DMS53 treated with DMSO at 0.1 percent for 48 hours (cell line): ENCODE measurements at regions not wholly inside any gene's neighbourhood (a gene's known extent, or its start where the extent isn't known, plus 50 kb on each side); places are given as distances from the start of the nearest gene placed in this dataset.
"Not testable (repeated sequence)": the region's sequence is repeated elsewhere in the genome, so short reads cannot be mapped to it uniquely, and the experiment has no call there.

Experiments
- DNase-seq: peaks from one replicate; lab custom pipeline; 2025; ENCODE audit not compliant: unreplicated experiment; lab: John Stamatoyannopoulos, UW

DNA sequence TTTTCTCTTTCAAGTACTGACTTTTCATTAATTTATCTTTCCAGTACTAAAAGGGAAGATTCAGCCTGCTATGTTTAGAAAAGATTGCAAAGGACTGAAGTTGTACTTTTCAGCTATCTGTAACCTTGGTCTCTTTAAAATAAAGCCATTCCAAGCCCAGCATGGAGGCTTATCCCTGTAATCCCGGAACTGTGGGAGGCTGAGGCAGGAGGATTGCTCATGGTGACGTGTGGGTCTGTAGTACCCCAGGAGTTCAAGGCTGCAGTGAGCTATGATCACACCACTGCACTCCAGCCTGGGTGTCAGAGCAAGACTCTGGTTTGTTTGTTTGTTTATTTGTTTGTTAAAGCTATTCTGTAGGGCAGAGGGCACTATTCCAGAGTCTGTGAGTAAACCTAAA, 50.6 kb upstream of the TMEM170B start:
- no peak for DNase-seq

DNA sequence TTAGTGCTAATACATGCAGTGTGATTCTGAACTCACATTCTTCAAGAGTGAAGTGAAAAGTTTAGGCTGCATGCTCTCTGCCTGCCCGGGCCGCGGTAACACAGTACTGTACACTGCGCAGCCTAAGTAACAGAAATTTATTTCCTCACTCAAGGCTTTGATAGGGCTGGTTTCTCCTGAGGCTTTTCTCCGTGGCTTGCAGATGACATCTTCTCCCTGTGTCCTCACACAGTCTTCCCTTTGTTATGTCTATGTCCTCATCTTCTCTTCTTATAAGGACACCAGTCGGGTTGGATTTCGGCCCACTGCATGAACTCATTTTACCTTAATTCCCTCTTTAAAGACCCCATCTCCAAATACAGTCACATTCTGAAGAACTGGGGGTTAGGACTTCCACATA, 51.1 kb upstream of the TMEM170B start:
- DNase-seq: no peak

DNA sequence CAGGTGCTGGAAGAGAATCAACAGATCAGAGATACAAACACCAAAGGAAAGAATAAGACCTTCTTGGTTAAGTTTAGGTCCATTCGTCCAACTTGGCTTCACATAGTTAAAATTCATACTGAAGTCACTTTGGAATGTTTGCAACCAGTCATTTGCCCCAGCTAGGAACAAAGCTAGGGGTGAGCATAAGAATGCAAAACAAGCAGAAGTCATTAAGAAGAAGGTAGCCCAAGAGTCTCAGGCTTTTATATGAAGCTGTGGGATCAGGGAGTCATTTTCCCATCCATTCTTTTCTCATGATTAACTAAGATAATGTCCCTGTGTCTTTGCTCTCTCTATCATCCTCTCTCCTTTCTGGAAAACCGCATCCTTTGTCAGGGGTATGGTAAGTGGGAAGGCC, 51.5 kb upstream of the TMEM170B start:
- DNase-seq: no peak

DNA sequence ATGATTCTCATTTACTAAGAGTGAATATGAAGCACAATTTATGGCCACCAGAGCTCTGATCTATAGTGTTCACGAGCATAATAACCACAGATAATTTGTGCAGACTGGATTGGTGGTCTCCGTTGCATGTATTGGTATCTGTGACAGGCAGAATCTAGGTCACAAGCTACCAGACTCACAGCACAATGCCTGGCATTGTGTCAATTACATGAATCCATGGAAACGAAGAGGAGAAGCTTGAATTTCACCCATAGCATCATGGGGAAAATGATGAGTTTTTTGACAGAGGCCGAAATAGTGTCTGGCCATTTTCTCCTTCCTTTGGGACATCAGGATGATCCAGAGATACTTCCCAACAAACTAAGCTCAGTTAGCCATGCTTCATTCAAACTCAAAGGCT, 52.3 kb upstream of the TMEM170B start:
- DNase-seq: no peak

DNA sequence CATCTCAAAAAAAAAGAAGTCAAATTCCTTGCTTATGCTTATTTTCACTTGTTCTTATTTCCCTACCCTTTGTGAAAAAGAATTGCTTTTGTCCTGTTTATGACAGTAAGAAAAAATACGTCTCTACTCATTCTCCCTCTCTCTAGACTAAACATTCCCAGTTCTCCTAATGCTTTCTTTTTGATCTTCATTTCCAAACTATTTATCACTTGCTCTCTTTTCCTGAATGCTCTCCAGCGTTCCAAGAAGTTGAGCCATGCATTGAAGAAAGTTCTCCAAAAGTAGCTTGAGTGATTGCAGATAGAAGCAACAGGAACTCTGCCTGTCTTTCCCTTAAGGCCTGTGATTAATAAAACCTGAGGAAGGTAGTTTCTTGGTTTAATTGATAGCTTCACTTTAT, 53.1 kb upstream of the TMEM170B start:
- DNase-seq: no peak

DNA sequence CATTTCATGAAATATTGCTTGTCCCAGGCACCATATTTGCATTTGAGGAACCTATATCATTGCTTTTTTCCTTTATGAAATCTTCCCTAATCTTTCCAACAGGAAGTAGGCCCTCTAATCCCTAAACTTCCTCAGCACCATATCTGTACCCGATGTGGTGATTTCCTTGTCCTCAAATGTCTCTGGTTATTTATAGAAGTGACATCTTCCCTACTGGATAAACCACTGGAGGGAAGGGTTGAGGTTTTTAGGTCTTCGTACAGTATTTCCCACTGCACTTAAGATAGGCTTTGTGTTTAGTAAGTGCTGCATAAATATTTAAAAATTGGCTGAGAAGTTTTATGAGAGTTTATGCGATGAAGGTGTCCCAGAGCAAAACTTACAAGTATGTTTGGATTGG, 54.9 kb upstream of the TMEM170B start:
- DNase-seq: no peak

DNA sequence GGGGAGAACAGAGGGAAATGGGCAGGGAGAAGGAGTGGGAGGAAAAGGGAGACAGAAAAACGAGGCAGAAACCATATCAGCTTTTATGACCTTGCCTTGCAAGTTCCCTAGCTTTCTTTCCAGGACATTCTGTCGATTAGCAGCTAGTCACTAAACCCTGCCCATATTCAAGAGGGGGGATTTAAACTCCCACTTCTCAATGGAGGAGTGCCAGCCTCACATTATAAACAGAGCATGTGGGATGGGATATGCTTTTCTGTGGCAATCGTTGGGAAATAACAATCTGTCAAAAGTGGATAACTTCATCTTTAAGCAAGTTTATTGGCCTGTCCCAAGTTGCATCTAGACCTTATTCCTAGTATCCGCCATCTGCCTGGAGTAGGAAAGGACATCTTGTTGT, 57.0 kb upstream of the TMEM170B start:
- no peak for DNase-seq

DNA sequence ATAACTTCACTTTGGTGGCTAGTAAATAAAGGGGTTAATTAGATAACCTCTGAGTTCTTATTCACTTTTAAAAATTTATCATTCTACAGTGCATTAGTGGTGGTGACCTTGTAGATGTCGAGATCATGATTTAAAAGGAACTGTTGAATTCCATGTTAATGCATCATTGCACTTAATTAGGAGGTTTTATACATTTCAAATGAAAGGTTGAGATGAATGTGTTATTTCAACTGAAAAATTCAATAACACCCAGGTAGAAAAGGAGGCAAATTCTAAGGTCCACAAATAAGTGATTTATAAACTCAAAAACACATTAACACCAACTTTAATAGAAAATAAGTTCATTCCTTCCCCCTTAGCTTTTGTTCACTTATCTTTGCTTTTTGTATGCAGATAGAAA, 58.3 kb upstream of the TMEM170B start:
- DNase-seq: no peak

DNA sequence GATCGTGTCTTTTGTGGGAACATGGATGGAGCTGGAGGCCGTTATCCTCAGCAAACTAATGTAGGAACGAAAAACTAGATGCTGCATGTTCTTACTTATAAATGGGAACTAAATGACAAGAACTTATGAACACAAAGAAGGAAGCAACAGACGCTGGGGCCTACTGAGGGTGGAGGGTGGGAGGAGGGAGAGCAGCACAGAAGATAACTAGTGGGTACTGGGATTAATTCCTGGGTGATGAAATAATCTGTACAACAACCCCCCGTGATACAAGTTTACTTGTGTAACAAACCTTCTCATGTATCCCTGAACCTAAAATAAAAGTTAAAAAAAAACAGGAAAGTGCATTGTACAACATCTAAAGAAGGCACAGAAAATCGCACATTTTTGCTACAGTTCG, 59.0 kb upstream of the TMEM170B start:
- DNase-seq: no peak

DNA sequence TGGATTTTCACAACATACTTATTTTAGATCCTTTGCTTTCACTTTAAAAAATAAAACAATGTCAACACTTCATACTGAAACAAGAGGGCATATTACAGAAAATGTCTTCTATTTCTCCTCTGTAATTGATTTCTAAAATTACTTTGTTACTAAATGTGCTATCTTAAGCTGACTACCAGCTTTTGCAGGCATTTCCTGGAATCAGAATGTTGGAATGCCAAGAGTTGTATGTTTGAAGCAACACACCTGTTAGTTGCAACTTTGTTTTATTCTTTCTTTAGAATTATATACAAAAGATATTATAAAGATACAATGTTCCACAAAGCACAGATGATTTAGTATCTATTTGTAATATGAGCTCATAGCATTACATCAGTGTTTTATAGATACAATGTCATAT, 62.5 kb upstream of the TMEM170B start:
- DNase-seq: no peak

DNA sequence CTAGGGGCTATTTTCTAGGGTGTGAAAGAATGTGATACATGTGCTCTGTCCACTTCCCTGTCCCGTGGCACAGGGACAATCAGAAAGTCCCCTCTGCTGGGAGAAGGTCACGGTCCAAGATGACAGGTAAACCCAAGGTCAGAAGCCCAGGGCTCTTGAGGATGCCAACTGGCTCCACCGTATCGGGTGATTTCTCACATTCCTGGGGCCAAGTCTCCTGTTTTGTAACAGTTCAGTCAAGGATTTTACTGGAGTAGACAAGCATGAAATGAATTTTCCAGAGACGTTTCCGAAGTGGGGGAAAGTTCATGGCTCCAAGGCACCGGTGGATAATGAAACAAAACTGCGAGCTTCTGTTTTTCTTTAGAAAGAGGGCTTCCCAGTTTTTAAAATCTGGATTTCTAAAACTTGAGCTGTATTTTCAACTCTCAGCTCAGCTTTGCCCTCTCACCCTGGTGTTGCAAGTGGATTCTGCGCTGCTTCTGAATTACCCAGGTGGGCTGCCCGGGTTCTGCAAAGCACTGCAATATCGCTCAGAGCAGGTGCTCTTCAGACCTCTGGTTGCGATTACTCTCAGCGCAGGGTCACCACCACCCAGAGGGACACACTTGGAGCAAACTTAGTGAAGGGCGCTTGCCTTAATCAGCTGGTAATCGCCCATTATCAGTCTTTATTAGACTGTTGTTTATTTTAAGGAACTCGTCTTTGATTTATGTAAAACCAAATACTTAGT, 64.4 kb upstream of the TMEM170B start:
- no peak for DNase-seq

DNA sequence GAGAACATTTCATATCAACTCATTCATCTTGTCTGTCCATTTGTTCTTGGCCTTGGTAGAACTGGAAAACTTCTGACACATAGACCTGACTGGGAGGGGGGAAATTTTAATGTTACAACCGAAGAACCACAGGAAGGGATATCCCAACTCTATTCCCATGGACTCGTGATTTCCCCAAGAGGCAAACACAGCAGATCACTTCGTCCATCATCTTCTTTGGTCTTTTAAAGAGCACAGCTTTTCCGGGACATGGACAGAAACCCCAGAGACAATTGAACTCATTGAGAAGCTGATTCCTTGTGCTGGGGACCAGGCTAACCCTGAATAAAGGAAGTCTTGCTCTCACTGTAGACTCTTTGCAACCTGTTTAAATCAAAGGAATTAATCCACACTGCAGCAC, 66.3 kb upstream of the TMEM170B start:
- DNase-seq: no peak

DNA sequence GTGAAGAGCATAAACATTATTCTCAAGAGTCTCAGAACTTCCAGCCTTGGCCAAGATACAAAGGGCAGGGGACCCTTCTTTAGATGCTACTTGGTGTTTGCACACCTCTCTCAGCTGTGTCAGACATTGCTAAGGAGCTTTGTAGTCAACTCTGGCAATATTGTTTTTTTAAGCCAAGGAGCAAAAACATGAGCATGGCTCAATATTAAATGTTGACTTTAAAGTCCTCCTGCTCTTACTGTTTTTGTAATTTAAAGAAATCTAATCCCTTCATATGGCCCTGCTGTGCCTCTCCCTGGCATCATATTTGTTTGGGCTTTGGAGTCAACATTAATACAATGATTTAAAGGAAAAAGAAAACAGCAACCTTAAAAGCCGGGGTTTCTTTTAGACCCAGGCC, 67.9 kb upstream of the TMEM170B start:
- no peak for DNase-seq

DNA sequence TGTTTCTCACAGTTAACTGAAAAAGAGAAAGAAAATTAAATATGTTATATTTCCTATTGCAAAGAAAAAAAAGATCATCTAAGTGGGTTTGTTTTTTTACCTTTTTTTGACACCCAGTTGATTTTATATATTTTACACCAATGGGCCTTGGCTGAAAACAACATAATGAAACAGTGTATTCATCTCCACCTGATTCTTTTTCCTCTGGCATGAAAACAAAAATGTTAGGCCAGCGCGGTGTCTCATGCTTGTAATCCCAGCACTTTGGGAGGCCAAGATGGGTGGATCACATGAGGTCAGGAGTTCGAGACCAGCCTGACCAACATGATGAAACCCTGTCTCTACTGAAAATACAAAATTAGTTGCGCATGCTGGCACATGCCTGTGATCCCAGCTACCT, 69.3 kb upstream of the TMEM170B start:
- DNase-seq: not testable (repeated sequence)

DNA sequence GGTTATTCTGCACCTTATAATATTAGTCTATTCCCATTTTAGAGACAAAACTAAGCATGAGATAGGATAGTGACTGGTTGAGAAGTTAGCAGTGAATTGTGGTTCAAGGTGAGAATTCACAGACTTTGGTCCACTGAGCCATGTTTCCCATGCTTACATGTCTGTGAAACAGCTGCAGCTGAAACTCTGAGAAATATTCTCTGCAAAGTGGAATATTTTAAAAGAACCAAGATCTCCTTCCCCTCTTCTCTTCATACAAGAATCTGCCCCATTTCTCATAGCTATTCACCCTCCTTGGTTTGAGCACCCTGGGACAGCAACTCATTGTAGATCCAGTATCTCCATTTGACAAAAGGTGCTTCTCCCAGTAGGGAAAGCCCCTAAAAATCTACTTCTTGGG, 70.2 kb upstream of the TMEM170B start:
- no peak for DNase-seq

DNA sequence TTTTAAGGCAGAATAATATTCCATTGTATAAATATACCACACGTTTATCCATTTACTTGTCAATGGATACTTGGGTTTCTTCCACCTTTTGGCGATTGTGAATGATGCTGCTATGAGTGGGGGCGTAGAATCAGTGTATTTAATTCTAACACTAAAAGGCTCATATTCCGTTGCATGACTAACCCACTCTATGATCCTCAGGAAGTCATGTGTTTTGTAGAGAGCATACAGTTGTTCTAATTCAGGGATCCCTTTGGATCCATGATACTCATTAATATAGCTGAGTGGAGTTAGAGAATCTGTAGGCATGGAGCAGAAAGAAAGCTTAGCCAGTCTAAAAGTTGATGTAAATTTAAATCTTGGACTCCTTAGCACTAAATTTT, 74.2 kb upstream of the TMEM170B start:
- no peak for DNase-seq

DNA sequence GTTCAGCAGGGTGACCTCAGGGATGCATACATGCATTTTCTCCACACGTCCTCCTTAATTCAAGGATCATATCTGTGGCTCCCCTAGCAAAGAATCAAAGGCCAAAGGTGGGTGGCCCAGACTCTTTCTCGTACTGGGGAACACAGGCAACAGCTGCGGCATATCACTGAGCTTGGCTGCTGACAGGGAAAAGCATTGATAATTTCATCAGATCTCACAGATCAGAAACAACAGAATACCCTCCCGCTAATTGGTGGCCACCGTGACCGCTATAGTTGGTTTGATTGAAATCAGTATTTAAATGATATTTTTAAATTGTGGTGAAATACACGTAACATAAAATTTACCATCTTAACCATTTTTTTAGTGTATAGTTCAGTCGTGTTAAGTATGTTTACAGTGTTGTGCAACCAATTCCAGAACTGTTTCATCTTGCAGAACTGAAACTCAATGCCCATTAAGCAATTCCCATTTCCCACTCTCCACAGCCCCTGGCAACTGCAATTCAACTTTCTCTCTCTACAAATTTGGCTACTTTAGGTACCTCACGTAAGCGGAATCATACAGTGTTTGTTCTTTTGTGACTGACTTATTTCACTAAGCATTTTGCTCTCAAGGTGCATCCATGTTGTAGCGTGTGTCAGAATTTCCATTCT, 74.7 kb upstream of the TMEM170B start:
- DNase-seq: no peak

DNA sequence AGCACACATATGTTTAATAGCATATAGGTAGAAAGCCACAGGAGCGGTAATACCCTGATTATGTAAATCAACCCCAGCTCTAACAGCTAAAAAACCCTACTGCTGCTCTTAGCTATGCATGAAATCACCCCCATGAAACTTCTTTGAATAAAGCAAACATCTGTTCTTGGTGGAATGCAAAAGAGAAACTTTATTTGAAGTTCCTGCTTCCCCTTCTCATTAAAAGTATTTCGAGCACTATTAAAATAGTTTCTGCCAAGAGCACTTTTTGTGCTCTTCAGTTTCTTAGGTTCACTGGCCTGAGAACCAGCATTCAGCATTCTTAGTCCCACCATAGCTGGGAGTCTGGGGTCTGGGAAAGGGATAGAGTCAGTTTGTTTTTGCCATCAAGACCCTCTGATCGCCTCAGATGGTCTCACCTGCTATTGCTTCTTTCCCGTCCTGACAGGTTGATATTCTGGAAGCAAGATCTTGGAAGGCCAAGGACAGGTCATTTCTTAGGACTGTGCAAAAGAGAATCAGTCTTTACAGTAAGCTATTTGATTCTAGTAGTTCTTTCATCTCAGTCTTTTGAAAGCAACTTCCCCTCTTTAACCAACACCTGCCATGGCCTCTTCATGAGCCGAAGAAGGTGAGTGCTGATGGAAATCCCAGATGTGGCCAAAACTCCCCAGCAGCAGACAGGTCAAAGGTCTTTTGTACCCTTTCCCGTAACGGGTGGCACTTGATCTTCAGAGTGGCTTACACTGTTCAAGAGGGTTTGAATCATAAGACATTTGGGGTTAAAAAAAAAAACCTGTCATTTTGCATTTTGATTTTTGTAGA, 76.5 kb upstream of the TMEM170B start:
- no peak for DNase-seq

DNA sequence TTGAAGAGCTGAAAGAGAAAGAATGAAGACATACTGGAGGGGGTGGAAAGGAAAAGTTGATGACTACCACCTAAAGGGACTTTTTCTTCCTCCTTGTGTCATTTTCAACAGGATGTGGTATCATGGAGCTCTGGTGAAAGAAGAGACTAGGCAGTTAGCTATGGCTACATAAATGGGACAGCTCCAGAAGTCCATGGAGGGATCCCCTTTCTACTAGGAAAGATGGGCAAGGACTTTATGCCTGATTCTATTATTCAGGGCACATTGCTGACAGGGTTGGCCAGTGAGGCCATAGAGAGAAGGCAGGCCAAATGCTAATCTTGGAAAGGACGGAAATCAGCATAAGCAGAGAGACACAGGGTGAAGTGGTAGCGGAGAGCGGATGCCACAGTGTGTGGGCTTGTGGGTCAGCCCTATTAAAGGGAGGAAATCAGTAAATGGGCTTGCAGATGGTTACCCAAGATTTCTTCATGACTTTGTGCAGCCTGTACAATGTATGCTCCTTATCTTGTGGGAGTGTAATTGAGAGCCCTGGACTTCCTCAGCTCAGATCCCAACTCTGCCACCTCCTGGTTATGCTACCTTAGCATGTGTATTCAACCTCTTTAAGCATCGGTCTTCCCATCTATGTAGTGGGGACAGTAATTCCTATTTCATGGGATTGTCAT, 77.4 kb upstream of the TMEM170B start:
- no peak for DNase-seq

DNA sequence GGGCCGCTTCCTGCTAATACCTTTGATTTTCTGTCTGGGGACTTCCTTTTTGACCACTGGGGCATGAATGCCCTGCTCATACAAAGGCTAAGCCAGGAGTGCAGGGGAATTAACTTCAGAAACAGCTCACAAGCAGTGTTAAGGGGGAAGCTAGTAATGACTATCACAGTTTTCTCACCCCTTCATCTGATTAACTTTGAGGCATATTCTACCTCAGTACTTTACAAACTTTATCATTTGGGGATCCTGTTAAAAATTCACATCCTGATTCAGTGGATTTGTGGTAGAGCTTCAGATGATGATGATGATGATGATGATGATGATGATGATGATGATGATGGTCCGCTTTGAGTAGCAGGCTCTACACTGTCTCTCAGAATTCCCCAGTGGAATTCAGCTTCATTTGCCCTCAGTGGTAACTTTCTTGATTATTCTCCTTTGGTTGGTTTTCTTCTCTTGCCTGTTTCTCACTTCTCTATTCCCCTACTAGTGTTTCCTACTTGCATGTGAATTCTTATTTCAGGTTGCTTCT, 78.4 kb upstream of the TMEM170B start:
- no peak for DNase-seq

DNA sequence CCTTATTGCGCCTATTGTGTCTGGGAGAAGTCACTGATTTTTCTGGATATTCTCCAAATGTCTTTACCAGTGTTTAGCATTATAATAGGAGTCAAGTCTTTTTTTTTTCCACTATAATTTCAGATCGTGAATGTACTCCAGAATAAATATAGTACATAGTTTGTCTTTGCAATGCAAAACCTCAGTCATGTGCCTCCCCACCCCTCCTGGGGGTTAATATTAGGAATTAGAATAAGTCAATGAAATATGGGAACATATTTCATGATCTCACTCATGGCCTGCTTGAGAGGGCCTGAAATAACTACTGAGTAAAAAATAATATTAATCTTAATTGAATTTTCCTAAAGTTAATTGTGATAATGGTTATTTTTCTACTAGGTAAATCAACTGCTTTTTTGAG, 79.0 kb upstream of the TMEM170B start:
- no peak for DNase-seq
